OCI-LY7 (cell line): ENCODE measurements at regions not wholly inside any gene's neighbourhood (a gene's known extent, or its start where the extent isn't known, plus 50 kb on each side); places are given as distances from the start of the nearest gene placed in this dataset.

Experiments
- BruUV-seq: library from RNA; stranded (reverse); fragments of 400-500 nt; replicated peaks from 2 replicates; lab custom pipeline; 2021; lab: Mats Ljungman, UMichigan
- CTCF ChIA-PET: fragments of 300-600 bp; sonication (Branson Sonifier 250); formaldehyde crosslinking; loops from one replicate; lab custom pipeline; 2022; ENCODE audit warnings: antibody characterized with exemption; ENCODE audit not compliant: unreplicated experiment; lab: Charles Lee
- POLR2A ChIA-PET: fragments of 300-600 bp; sonication (Branson Sonifier 250); formaldehyde crosslinking; loops from one replicate; lab custom pipeline; 2022; ENCODE audit warnings: antibody characterized with exemption; lab: Charles Lee
- DNase-seq: peaks from one replicate; pipeline ENCODE4 v3.0.0-alpha.2; 2015; ENCODE audit warnings: low spot score
- H2AFZ ChIP-seq: fragments of 200-600 bp; sonication (generic), shearing (Covaris generic); 2 replicates; pipeline ENCODE4 v1.6.1; 2014; ENCODE audit warnings: mild to moderate bottlenecking, antibody characterized with exemption, low read length, moderate library complexity
- H3K27ac ChIP-seq: fragments of 200-600 bp; sonication (generic); 2 replicates; pipeline ENCODE4 v1.5.1; 2014; ENCODE audit warnings: mixed run types, low read depth, mild to moderate bottlenecking, moderate library complexity, low read length, inconsistent platforms; ENCODE audit not compliant: poor library complexity, severe bottlenecking
- H3K36me3 ChIP-seq: fragments of 200-600 bp; sonication (generic); 2 replicates; pipeline ENCODE4 v1.6.1; 2014; ENCODE audit warnings: mild to moderate bottlenecking, antibody characterized with exemption, low read length, moderate library complexity, mixed read lengths; ENCODE audit not compliant: insufficient read depth
- H3K4me1 ChIP-seq: fragments of 200-600 bp; sonication (generic); 2 replicates; pipeline ENCODE4 v1.5.1; 2014; ENCODE audit warnings: mild to moderate bottlenecking, low read length; ENCODE audit not compliant: insufficient read depth, poor library complexity, severe bottlenecking
- H3K4me2 ChIP-seq: fragments of 200-600 bp; sonication (generic); 2 replicates; pipeline ENCODE4 v1.6.1; 2014; ENCODE audit warnings: mild to moderate bottlenecking, low read length
- H3K4me3 ChIP-seq: fragments of 200-600 bp; sonication (generic); 2 replicates; pipeline ENCODE4 v1.5.1; 2014; ENCODE audit warnings: mild to moderate bottlenecking, low read depth, low read length; ENCODE audit not compliant: poor library complexity, severe bottlenecking
- H3K79me2 ChIP-seq: fragments of 200-600 bp; sonication (generic); 2 replicates; pipeline ENCODE4 v1.6.1; 2016; ENCODE audit warnings: low read depth, mild to moderate bottlenecking, low read length, moderate library complexity, mixed read lengths; ENCODE audit not compliant: insufficient read depth
- H3K9me2 ChIP-seq: fragments of 200-600 bp; sonication (generic); 2 replicates; pipeline ENCODE4 v1.6.1; 2016; ENCODE audit warnings: mild to moderate bottlenecking, low read length, mixed read lengths; ENCODE audit not compliant: insufficient read depth
- H3K9me3 ChIP-seq: fragments of 200-600 bp; sonication (generic); 2 replicates; pipeline ENCODE4 v1.6.1; 2014; ENCODE audit warnings: mild to moderate bottlenecking, mixed run types, low read length, mixed read lengths
- H4K20me1 ChIP-seq: fragments of 200-600 bp; sonication (generic); 2 replicates; pipeline ENCODE4 v1.6.1; 2014; ENCODE audit warnings: mild to moderate bottlenecking, antibody characterized with exemption, low read length, moderate library complexity, mixed read lengths; ENCODE audit not compliant: insufficient read depth
- CTCF ChIP-seq: fragments of 200-600 bp; sonication (generic); conservative IDR thresholded peaks from 2 replicates; pipeline ENCODE4 v1.5.1; 2014; ENCODE audit warnings: mild to moderate bottlenecking, antibody characterized with exemption, low read length, moderate library complexity, mixed read lengths
- EZH2phosphoT487 ChIP-seq: fragments of 200-600 bp; sonication (generic); IDR thresholded peaks from 2 replicates; pipeline ENCODE4 v1.6.1; 2018; ENCODE audit warnings: low read depth, borderline replicate concordance, mild to moderate bottlenecking, mixed run types, antibody characterized with exemption, low read length, moderate library complexity, mixed read lengths
- intact Hi-C: fragments of 100-400 bp; cut with micrococcal nuclease; formaldehyde crosslinking; loops from one replicate; pipeline ENCODE4 v1.10.0; 2022; ENCODE audit not compliant: unreplicated experiment

- Histone ChIP-seq H4K20me1 (no peaks in the 10 kb centered on the region), H3K4me1 (no peaks in the 10 kb centered on the region), H3K9me3 (no peaks in the 10 kb centered on the region), H2AFZ (no peak overlapping the region), H3K27ac (no peak overlapping the region), H3K79me2 (no peaks in the 10 kb centered on the region), H3K4me3 (no peak overlapping the region), H3K4me2 (no peak overlapping the region), H3K9me2 (peaks cover 5% of the 10 kb centered on the region; the same call in 1 of the 2 replicates), H3K36me3 (no peaks in the 10 kb centered on the region)
- intact Hi-C loops = no loop called here
- CTCF ChIA-PET = no interaction called here
- POLR2A ChIA-PET = no interaction called here
- no peak for DNase-seq
- BruUV-seq = no TSS peak
- no peak for TF ChIP-seq EZH2phosphoT487
- no peak for TF ChIP-seq CTCF
Measured at GRCh38 chr5:120771202-120771601, 307.1 kb downstream of the PRR16 start.

GRCh38 chr5:120778491-120779484 lies 314.7 kb downstream of the PRR16 start:
- ChIA-PET POLR2A (interaction anchor here (0.6 kb wide), 1 partner anchor 39 kb away, joined by 3 read pairs; no protein-coding TSS in a partner anchor), CTCF (no interaction called here)
- intact Hi-C loops = no loop called here
- Histone ChIP-seq H3K9me3 (no peaks in the 10 kb centered on the region), H3K79me2 (no peaks in the 10 kb centered on the region), H3K9me2 (no peaks in the 10 kb centered on the region), H3K4me2 (no peak overlapping the region), H3K27ac (no peak overlapping the region), H3K36me3 (no peaks in the 10 kb centered on the region), H4K20me1 (no peaks in the 10 kb centered on the region), H3K4me3 (no peak overlapping the region), H2AFZ (no peak overlapping the region), H3K4me1 (no peaks in the 10 kb centered on the region)
- BruUV-seq = no TSS peak
- no peak for TF ChIP-seq CTCF
- TF ChIP-seq EZH2phosphoT487 = no peak
- no peak for DNase-seq

- no TSS peak for BruUV-seq
- TF ChIP-seq EZH2phosphoT487 = no peak
- TF ChIP-seq CTCF = no peak
- Histone ChIP-seq H4K20me1 (no peaks in the 10 kb centered on the region), H3K27ac (no peak overlapping the region), H3K4me2 (no peak overlapping the region), H3K4me3 (no peak overlapping the region), H2AFZ (no peak overlapping the region), H3K36me3 (no peaks in the 10 kb centered on the region), H3K79me2 (no peaks in the 10 kb centered on the region), H3K9me2 (no peaks in the 10 kb centered on the region), H3K4me1 (no peaks in the 10 kb centered on the region), H3K9me3 (no peaks in the 10 kb centered on the region)
- intact Hi-C loops = no loop called here
- DNase-seq = no peak
- POLR2A ChIA-PET = interaction anchor here (0.6 kb wide), 1 partner anchor 634 kb away, joined by 3 read pairs; no protein-coding TSS in a partner anchor
- CTCF ChIA-PET = no interaction called here
Measured at GRCh38 chr5:120779674-120780073, 315.6 kb downstream of the PRR16 start.
